ENCODE measurements at regions not wholly inside any gene's neighbourhood (a gene's known extent, or its start where the extent isn't known, plus 50 kb on each side); places are given as distances from the start of the nearest gene placed in this dataset.

- CTCF ChIA-PET: no interaction called here
- FAIRE-seq: no peak
- Histone ChIP-seq H3K27ac (ENCODE audit: insufficient read depth, low read depth, low read length) (no peak overlapping the region), H3K36me3 (ENCODE audit: control insufficient read depth in 2 of 2, extremely low read depth in 1 of 2, insufficient read depth in 2 of 2, low read length in 2 of 2) (no peaks in the 10 kb centered on the region), H3K4me3 (replicated peaks in 1 of 3; ENCODE audit: insufficient read depth in 1 of 3, low read depth in 1 of 3, low read length in 3 of 3) (no peak overlapping the region), H3K9ac (replicated peaks; ENCODE audit: extremely low read depth, insufficient read depth, low read length) (no peak overlapping the region), H4K20me1 (replicated peaks; ENCODE audit: control insufficient read depth, extremely low read depth, insufficient read depth, low read length) (no peaks in the 10 kb centered on the region), H3K27me3 (ENCODE audit: control insufficient read depth in 2 of 2, insufficient read depth in 2 of 2, low read length in 2 of 2) (no peaks in the 10 kb centered on the region), H3K4me2 (ENCODE audit: insufficient read depth, low read length) (no peak overlapping the region), H2AFZ (ENCODE audit: low read depth, low read length) (no peak overlapping the region), H3K4me1 (ENCODE audit: control insufficient read depth, extremely low read depth, insufficient read depth, low read length) (no peaks in the 10 kb centered on the region), H3K9me1 (replicated peaks; ENCODE audit: control insufficient read depth, extremely low read depth, insufficient read depth, low read length) (no peaks in the 10 kb centered on the region), H3K9me3 (replicated peaks; ENCODE audit: control insufficient read depth, insufficient read depth, low read length) (peaks cover 3% of the 10 kb centered on the region), H3K79me2 (ENCODE audit: control insufficient read depth, insufficient read depth, low read length) (no peaks in the 10 kb centered on the region)
- intact Hi-C loops (cut with micrococcal nuclease) (no loop called here), dilution Hi-C loops (cut with MboI; ENCODE audit: extremely low pct_ligation_motif_present, low sequenced_read_pairs) (no loop called here)
- TF ChIP-seq POLR2AphosphoS5 (IDR thresholded peaks at IDR 0.05; ENCODE audit: insufficient read depth, low read depth, low read length): no peak
- TF ChIP-seq FOS (IDR thresholded peaks at IDR 0.05; ENCODE audit: borderline replicate concordance, insufficient read depth, low read length): no peak
- no peak for TF ChIP-seq CTCF (IDR thresholded peaks at IDR 0.05; ENCODE audit: extremely low read depth in 1 of 2, insufficient read depth in 1 of 2, low read depth in 1 of 2, low read length in 2 of 2)
- TF ChIP-seq MAX (IDR thresholded peaks at IDR 0.05; ENCODE audit: insufficient read depth, insufficient read length): no peak
- TF ChIP-seq EZH2 (IDR thresholded peaks at IDR 0.05; ENCODE audit: borderline replicate concordance, low read depth, low read length, severe bottlenecking): no peak
- no peak for TF ChIP-seq POLR2A (IDR thresholded peaks at IDR 0.05; ENCODE audit: low read depth, low read length)
- no peak for TF ChIP-seq MYC (IDR thresholded peaks at IDR 0.05; ENCODE audit: low read depth, low read length)
- no peak for TF ChIP-seq GATA2 (IDR thresholded peaks at IDR 0.05; ENCODE audit: insufficient read depth, insufficient read length, low read depth, low read length)
- no peak for TF ChIP-seq JUN (IDR thresholded peaks at IDR 0.05; ENCODE audit: borderline replicate concordance, insufficient read depth, insufficient read length, low read depth)
- no peak for DNase-seq (ENCODE audit: low read depth, low spot score)
- POLR2A ChIA-PET: no interaction called here
- no TSS peak for BruUV-seq (replicated peaks)
Measured at GRCh38 chr1:13926556-13926955, 226.6 kb downstream of the PRDM2 start.
